GM12873 (cell line): ENCODE measurements at regions not wholly inside any gene's neighbourhood (a gene's known extent, or its start where the extent isn't known, plus 50 kb on each side); places are given as distances from the start of the nearest gene placed in this dataset.

ENCODE experiments used
- CTCF ChIP-seq: IDR thresholded peaks from 2 replicates; pipeline ENCODE4 v1.5.1; 2012; ENCODE audit warnings: low read depth, mild to moderate bottlenecking, moderate library complexity, low read length, control low read depth; ENCODE audit not compliant: insufficient read depth; ENCODE audit errors: missing control alignments

GRCh38 chr18:29547626-29548025 is 1370.7 kb upstream of the CDH2 start:
- no peak for TF ChIP-seq CTCF

GRCh38 chr18:29540548-29540947 is 1363.6 kb upstream of the CDH2 start:
- TF ChIP-seq CTCF, result no peak

- no peak for TF ChIP-seq CTCF
Measured at GRCh38 chr18:29531746-29532145, 1354.8 kb upstream of the CDH2 start.

GRCh38 chr18:29523371-29523770 is 1346.4 kb upstream of the CDH2 start:
- no peak for TF ChIP-seq CTCF

- TF ChIP-seq CTCF, result no peak
Measured at GRCh38 chr18:29512761-29513160, 1335.8 kb upstream of the CDH2 start.

GRCh38 chr18:29512203-29512602 is 1335.3 kb upstream of the CDH2 start:
- no peak for TF ChIP-seq CTCF

- no peak for TF ChIP-seq CTCF
Measured at GRCh38 chr18:29501952-29502351, 1325.0 kb upstream of the CDH2 start.
